ENCODE measurements at regions not wholly inside any gene's neighbourhood (a gene's known extent, or its start where the extent isn't known, plus 50 kb on each side); places are given as distances from the start of the nearest gene placed in this dataset.

DNA sequence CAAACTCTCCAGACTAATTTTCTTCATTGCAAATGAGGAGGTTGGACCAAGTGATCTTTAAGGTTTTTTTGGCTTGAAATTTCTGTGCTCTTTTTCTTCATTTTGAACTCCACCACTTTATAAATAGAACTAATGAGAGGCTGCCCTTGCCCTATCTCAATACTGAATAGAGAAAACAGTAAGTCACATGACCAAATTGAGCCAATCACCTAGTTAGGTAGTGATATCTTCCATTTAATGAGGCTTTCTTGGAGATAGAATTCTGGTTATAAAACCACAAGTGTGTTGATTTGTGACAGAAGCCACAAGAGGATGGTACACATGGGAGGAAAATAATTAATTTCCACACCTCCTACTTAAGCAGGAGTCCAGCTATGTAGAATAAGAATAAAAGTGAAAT is 263.4 kb upstream of the SNX7 start:
- no peaks in the 10 kb centered on the region for H3K4me1 ChIP-seq
- no peaks in the 10 kb centered on the region for H3K36me3 ChIP-seq
- no peak overlapping the region for H3K27ac ChIP-seq
- H3K27me3 ChIP-seq, result no peaks in the 10 kb centered on the region
- no peak for ATAC-seq
- TF ChIP-seq CTCF (IDR thresholded peaks at IDR 0.05) (no peak), POLR2AphosphoS5 (IDR thresholded peaks at IDR 0.05) (no peak), POLR2A (IDR thresholded peaks at IDR 0.05) (no peak), EP300 (IDR thresholded peaks at IDR 0.05) (no peak)
- H3K9me3 ChIP-seq, result no peaks in the 10 kb centered on the region
- H3K4me3 ChIP-seq, result no peak overlapping the region

DNA sequence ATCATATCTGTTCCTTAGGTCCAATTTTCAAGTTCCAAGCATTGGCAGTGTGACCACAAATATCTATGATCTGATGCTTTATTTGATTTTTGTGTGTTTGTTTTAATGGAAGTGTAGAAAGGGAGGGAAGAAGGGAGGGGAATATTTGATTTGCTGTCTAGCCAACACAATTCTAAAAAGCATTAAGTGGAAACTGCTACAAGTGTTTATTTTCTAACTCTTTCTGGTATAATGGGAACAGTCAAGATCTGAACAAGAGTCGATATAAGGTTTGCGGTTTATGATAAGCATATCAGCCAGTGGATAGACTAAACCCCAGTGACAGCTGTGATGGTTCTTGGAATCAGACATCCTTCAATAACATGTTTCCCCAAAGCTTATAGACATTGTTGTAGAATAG is 267.8 kb upstream of the SNX7 start:
- H3K36me3 ChIP-seq, result no peaks in the 10 kb centered on the region
- H3K4me3 ChIP-seq, result no peak overlapping the region
- no peak for TF ChIP-seq CTCF (IDR thresholded peaks at IDR 0.05)
- TF ChIP-seq EP300 (IDR thresholded peaks at IDR 0.05), result no peak
- no peak for TF ChIP-seq POLR2A (IDR thresholded peaks at IDR 0.05)
- TF ChIP-seq POLR2AphosphoS5 (IDR thresholded peaks at IDR 0.05), result no peak
- no peak overlapping the region for H3K27ac ChIP-seq
- 46 to 90% methylated on average over 2 of the region's 2 CpGs for WGBS, 2 donors (ENCODE audit: low coverage in 1 of 2)
- no peaks in the 10 kb centered on the region for H3K4me1 ChIP-seq
- no peaks in the 10 kb centered on the region for H3K9me3 ChIP-seq
- no peaks in the 10 kb centered on the region for H3K27me3 ChIP-seq
- no peak for ATAC-seq

DNA sequence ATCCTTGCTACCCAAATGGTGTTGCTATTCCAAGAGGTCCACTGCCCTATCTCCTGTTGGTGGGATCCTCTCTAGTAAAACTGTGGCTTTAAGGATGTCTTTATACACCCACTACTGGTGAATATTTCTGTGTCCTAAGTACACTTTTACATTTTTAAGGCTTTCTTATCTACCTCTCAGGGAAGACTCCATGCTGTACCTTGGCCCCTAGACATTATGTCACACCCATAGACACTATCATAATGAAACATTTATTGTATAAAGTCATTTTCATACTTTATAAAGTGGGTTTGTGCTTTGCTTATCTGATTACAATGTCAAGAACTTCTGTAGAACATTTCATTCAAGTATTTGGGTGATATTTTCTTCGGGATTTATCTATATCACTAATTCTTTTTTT is 270.3 kb upstream of the SNX7 start:
- no peaks in the 10 kb centered on the region for H3K27me3 ChIP-seq
- no peak overlapping the region for H3K4me3 ChIP-seq
- no peak for TF ChIP-seq POLR2A (IDR thresholded peaks at IDR 0.05)
- no peak for TF ChIP-seq EP300 (IDR thresholded peaks at IDR 0.05)
- no peak for TF ChIP-seq CTCF (IDR thresholded peaks at IDR 0.05)
- no peak for TF ChIP-seq POLR2AphosphoS5 (IDR thresholded peaks at IDR 0.05)
- no peak for ATAC-seq
- WGBS, 2 donors (ENCODE audit: low coverage in 1 of 2), result 86 to 92% methylated on average over 1 of the region's 1 CpG
- no peaks in the 10 kb centered on the region for H3K9me3 ChIP-seq
- H3K36me3 ChIP-seq, result no peaks in the 10 kb centered on the region
- H3K27ac ChIP-seq, result no peak overlapping the region
- no peaks in the 10 kb centered on the region for H3K4me1 ChIP-seq

GRCh38 chr1:98389809-98390208 is 271.7 kb upstream of the SNX7 start:
- Histone ChIP-seq H3K9me3 (no peaks in the 10 kb centered on the region), H3K4me3 (no peak overlapping the region), H3K27me3 (no peaks in the 10 kb centered on the region), H3K4me1 (no peaks in the 10 kb centered on the region), H3K36me3 (no peaks in the 10 kb centered on the region), H3K27ac (no peak overlapping the region)
- TF ChIP-seq POLR2A (IDR thresholded peaks at IDR 0.05) (no peak), EP300 (IDR thresholded peaks at IDR 0.05) (no peak), CTCF (IDR thresholded peaks at IDR 0.05) (no peak), POLR2AphosphoS5 (IDR thresholded peaks at IDR 0.05) (no peak)
- no peak for ATAC-seq

- WGBS, 2 donors (ENCODE audit: low coverage in 1 of 2), result 2 to 13% methylated on average over 4 of the region's 4 CpGs
- no peak overlapping the region for H3K4me3 ChIP-seq
- no peak for ATAC-seq
Observed at GRCh38 chr1:98388441-98388840, 273.1 kb upstream of the SNX7 start.

More at GRCh38 chr1:98388441-98388840, 273.1 kb upstream of the SNX7 start:
- H3K9me3 ChIP-seq, result no peaks in the 10 kb centered on the region
- H3K4me1 ChIP-seq, result no peaks in the 10 kb centered on the region
- TF ChIP-seq EP300 (IDR thresholded peaks at IDR 0.05) (no peak), POLR2A (IDR thresholded peaks at IDR 0.05) (no peak), POLR2AphosphoS5 (IDR thresholded peaks at IDR 0.05) (no peak), CTCF (IDR thresholded peaks at IDR 0.05) (no peak)
- H3K27me3 ChIP-seq, result no peaks in the 10 kb centered on the region
- no peak overlapping the region for H3K27ac ChIP-seq
- H3K36me3 ChIP-seq, result no peaks in the 10 kb centered on the region
